GM12878 (cell line): ENCODE measurements at regions not wholly inside any gene's neighbourhood (a gene's known extent, or its start where the extent isn't known, plus 50 kb on each side); places are given as distances from the start of the nearest gene placed in this dataset.

Experiments used
- ATAC-seq: fragments of 200-7000 bp; cut with Tn5 transposase; 3 replicates; pipeline ENCODE4 v1.9.1; 2020; ENCODE audit warnings: mild to moderate bottlenecking, moderate library complexity
- BruUV-seq: library from RNA; stranded (reverse); fragments of 400-500 nt; replicated peaks from 2 replicates; lab custom pipeline; 2021; lab: Mats Ljungman, UMichigan
- CTCF ChIA-PET: fragments of 300-600 bp; sonication (Branson Sonifier 250); formaldehyde crosslinking; extraction: SDS; loops from one replicate; lab custom pipeline; 2021; ENCODE audit warnings: inconsistent platforms; lab: Yijun Ruan, JAX
- POLR2A ChIA-PET: fragments of 350-600 bp; formaldehyde crosslinking; extraction: SDS; loops from one replicate; lab custom pipeline; 2021; ENCODE audit warnings: inconsistent platforms; lab: Charles Lee
- RAD21 ChIA-PET: fragments of 300-600 bp; sonication (Branson Sonifier 250); formaldehyde crosslinking; loops from one replicate; lab custom pipeline; 2023; ENCODE audit warnings: antibody characterized with exemption; ENCODE audit not compliant: unreplicated experiment; lab: Charles Lee
- SMC1A ChIA-PET: fragments of 300-600 bp; sonication (Branson Sonifier 250); formaldehyde crosslinking; loops from one replicate; lab custom pipeline; 2023; ENCODE audit not compliant: unreplicated experiment, uncharacterized antibody; lab: Charles Lee
- DNase-seq: peaks from one replicate; pipeline ENCODE4 v3.0.0-alpha.2; 2011; ENCODE audit warnings: low read depth, low spot score
- FAIRE-seq: peaks from 3 replicates; lab custom pipeline; 2011; peaks lifted over from hg19 to GRCh38; lab: Jason Lieb, UNC
- H2AFZ ChIP-seq: 2 replicates; pipeline ENCODE4 v1.6.0; 2011; ENCODE audit warnings: low read depth, low read length, control low read depth; ENCODE audit not compliant: control insufficient read depth
- H3K27ac ChIP-seq: 2 replicates; pipeline ENCODE4 v1.5.1; 2011; ENCODE audit warnings: control low read depth; ENCODE audit not compliant: control insufficient read depth, insufficient read depth
- H3K27me3 ChIP-seq, 2 experiments: replicated peaks in 1 of 2; 2 replicates each; pipeline versions ENCODE4 v1.6.0 to v1.6.1; 2011; ENCODE audit warnings: low read length in 1 of 2; ENCODE audit not compliant: control insufficient read depth in 2 of 2, insufficient read depth in 2 of 2
- H3K36me3 ChIP-seq, 2 experiments: 2 replicates each; pipeline ENCODE4 v1.5.1; 2011; ENCODE audit warnings: low read length in 1 of 2; ENCODE audit not compliant: control insufficient read depth in 2 of 2, insufficient read depth in 2 of 2
- H3K4me1 ChIP-seq: 2 replicates; pipeline ENCODE4 v1.6.1; 2011; ENCODE audit warnings: mild to moderate bottlenecking, low read length, moderate library complexity, mixed read lengths; ENCODE audit not compliant: control insufficient read depth, insufficient read depth
- H3K4me2 ChIP-seq: 2 replicates; pipeline ENCODE4 v1.6.0; 2011; ENCODE audit warnings: control low read depth; ENCODE audit not compliant: control insufficient read depth, insufficient read depth
- H3K4me3 ChIP-seq: fragments of 200-600 bp; sonication (generic); 2 replicates; pipeline ENCODE4 v1.5.1; 2016
- H3K79me2 ChIP-seq: 2 replicates; pipeline ENCODE4 v1.6.0; 2011; ENCODE audit warnings: low read length; ENCODE audit not compliant: control insufficient read depth, insufficient read depth
- H3K9ac ChIP-seq: 2 replicates; pipeline ENCODE4 v1.8.0; 2011; ENCODE audit warnings: low read length, control low read depth, mixed read lengths; ENCODE audit not compliant: control insufficient read depth, insufficient read depth
- H3K9me3 ChIP-seq: replicated peaks from 3 replicates; pipeline ENCODE4 v1.5.1; 2011; ENCODE audit warnings: mild to moderate bottlenecking, low read length; ENCODE audit not compliant: control insufficient read depth, insufficient read depth
- H4K20me1 ChIP-seq: 2 replicates; pipeline ENCODE4 v1.6.0; 2011; ENCODE audit not compliant: control insufficient read depth, insufficient read depth
- BRCA1 ChIP-seq: IDR thresholded peaks from 2 replicates; pipeline ENCODE4 v1.6.1; 2011; ENCODE audit warnings: low read depth, low read length, improper control_type of control experiment
- CHD1 ChIP-seq: IDR thresholded peaks from 2 replicates; pipeline ENCODE4 v1.6.1; 2012; ENCODE audit warnings: low read depth, low read length, improper control_type of control experiment
- DPF2 ChIP-seq: fragments of 450-650 bp; IDR thresholded peaks from 2 replicates; pipeline ENCODE4 v1.6.1; 2017; ENCODE audit warnings: mild to moderate bottlenecking
- E4F1 ChIP-seq: fragments of 450-650 bp; IDR thresholded peaks from 2 replicates; pipeline ENCODE4 v1.6.1; 2018; ENCODE audit warnings: borderline replicate concordance, mild to moderate bottlenecking; ENCODE audit not compliant: partially characterized antibody
- EGR1 ChIP-seq, 2 experiments: IDR thresholded peaks; 1 replicate in 1 of 2; 2 replicates in 1 of 2; pipeline ENCODE4 v1.6.1; 2011 to 2012; ENCODE audit warnings: low read depth in 2 of 2, low read length in 2 of 2, borderline replicate concordance in 1 of 2, mild to moderate bottlenecking in 1 of 2, moderate library complexity in 1 of 2
- EP300 ChIP-seq, 2 experiments: fragments of 150-350 bp in 1 of 2; IDR thresholded peaks; 2 replicates each; pipeline ENCODE4 v1.6.1; 2011 to 2012; ENCODE audit warnings: low read depth in 2 of 2, low read length in 2 of 2, borderline replicate concordance in 1 of 2, improper control_type of control experiment in 1 of 2, inconsistent platforms in 1 of 2; ENCODE audit not compliant: control insufficient read depth in 1 of 2
- POLR2AphosphoS2 ChIP-seq: IDR thresholded peaks from 2 replicates; pipeline ENCODE4 v1.6.1; 2011; ENCODE audit warnings: low read depth, mild to moderate bottlenecking, low read length, improper control_type of control experiment, moderate library complexity
- PRDM15 ChIP-seq: fragments of 450-650 bp; formaldehyde crosslinking; IDR thresholded peaks from 2 replicates; pipeline ENCODE4 v1.4.0; 2020; ENCODE audit warnings: mild to moderate bottlenecking, moderate library complexity
- RAD21 ChIP-seq: IDR thresholded peaks from 2 replicates; pipeline ENCODE4 v1.6.1; 2011; ENCODE audit warnings: mild to moderate bottlenecking, low read depth, low read length, moderate library complexity; ENCODE audit not compliant: insufficient read depth
- RCOR1 ChIP-seq: conservative IDR thresholded peaks from 2 replicates; pipeline ENCODE4 v1.6.1; 2012; ENCODE audit warnings: low read depth, low read length, improper control_type of control experiment
- WGBS: methylation state at CpG from one replicate; pipeline ENCODE4 v1.1.6; 2016; ENCODE audit warnings: low lambda C conversion rate; ENCODE audit not compliant: insufficient replicate concordance, insufficient coverage; ENCODE audit errors: missing lambda C conversion rate; 5-methylcytosine and 5-hydroxymethylcytosine counted together
- in situ Hi-C: fragments of 300-500 bp; cut with MboI; formaldehyde crosslinking; loops from 9 replicates; pipeline ENCODE4 v1.14.3; 2018; ENCODE audit warnings: mixed read lengths
- intact Hi-C: fragments of 100-400 bp; cut with micrococcal nuclease; formaldehyde crosslinking; loops from one replicate; pipeline ENCODE4 v1.14.2; 2022; ENCODE audit not compliant: unreplicated experiment
- TF ChIP-seq, protein P1 (sequence below): fragments of 450-650 bp; IDR thresholded peaks from 2 replicates; pipeline ENCODE4 v1.6.1; 2017; ENCODE audit warnings: mild to moderate bottlenecking, low read depth, inconsistent platforms; ENCODE audit not compliant: poor library complexity, severe bottlenecking

GRCh38 chrX:45683914-45684313, 483.2 kb upstream of the DIPK2B start (continued):
- no peak for TF ChIP-seq E4F1
- TF ChIP-seq, protein P1, sequence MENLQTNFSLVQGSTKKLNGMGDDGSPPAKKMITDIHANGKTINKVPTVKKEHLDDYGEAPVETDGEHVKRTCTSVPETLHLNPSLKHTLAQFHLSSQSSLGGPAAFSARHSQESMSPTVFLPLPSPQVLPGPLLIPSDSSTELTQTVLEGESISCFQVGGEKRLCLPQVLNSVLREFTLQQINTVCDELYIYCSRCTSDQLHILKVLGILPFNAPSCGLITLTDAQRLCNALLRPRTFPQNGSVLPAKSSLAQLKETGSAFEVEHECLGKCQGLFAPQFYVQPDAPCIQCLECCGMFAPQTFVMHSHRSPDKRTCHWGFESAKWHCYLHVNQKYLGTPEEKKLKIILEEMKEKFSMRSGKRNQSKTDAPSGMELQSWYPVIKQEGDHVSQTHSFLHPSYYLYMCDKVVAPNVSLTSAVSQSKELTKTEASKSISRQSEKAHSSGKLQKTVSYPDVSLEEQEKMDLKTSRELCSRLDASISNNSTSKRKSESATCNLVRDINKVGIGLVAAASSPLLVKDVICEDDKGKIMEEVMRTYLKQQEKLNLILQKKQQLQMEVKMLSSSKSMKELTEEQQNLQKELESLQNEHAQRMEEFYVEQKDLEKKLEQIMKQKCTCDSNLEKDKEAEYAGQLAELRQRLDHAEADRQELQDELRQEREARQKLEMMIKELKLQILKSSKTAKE, result no peak

DNA sequence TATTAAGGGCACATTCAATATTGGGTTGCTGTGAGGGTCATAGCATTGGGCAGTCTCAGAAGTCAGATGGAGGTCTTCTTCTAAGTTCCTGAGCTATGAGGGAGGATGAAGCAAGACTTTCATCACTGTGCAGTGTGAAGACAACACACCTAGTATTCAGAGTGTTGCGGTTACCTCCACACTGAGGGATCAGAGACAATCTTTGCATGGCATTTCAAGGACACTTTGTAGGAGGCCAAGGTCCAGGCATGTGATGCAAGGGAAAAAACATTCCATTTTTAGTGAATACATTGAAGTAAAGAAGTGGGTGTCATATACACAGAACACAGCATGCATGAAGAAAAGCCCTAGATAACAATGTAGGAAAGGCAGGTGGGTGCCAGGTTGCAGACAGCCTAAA, 481.2 kb upstream of the DIPK2B start:
- Histone ChIP-seq H2AFZ (no peak overlapping the region), H3K27ac (no peak overlapping the region), H3K4me2 (no peak overlapping the region), H3K27me3 (no peaks in the 10 kb centered on the region), H3K4me3 (no peak overlapping the region), H3K9ac (no peak overlapping the region), H3K9me3 (no peaks in the 10 kb centered on the region), H3K79me2 (no peaks in the 10 kb centered on the region), H4K20me1 (no peaks in the 10 kb centered on the region), H3K4me1 (no peaks in the 10 kb centered on the region), H3K36me3 (no peaks in the 10 kb centered on the region)
- no peak for ATAC-seq
- in situ Hi-C loops (no loop called here), intact Hi-C loops (no loop called here)
- no peak for FAIRE-seq
- POLR2A ChIA-PET, result no interaction called here
- RAD21 ChIA-PET, result no interaction called here
- no peak for DNase-seq
- 91% methylated on average over 1 of the region's 1 CpG for WGBS
- no TSS peak for BruUV-seq
- SMC1A ChIA-PET, result no interaction called here
- CTCF ChIA-PET, result no interaction called here
- no peak for TF ChIP-seq CHD1
- no peak for TF ChIP-seq BRCA1
- no peak for TF ChIP-seq EGR1 (IDR thresholded peaks at IDR 0.05; ENCODE audit: borderline replicate concordance in 1 of 2, low read depth in 2 of 2, low read length in 2 of 2)
- TF ChIP-seq PRDM15, result no peak
- TF ChIP-seq RAD21, result no peak
- no peak for TF ChIP-seq RCOR1
- no peak for TF ChIP-seq DPF2
- TF ChIP-seq POLR2AphosphoS2, result no peak
- TF ChIP-seq EP300 (IDR thresholded peaks at IDR 0.05; ENCODE audit: borderline replicate concordance in 1 of 2, control insufficient read depth in 1 of 2, low read depth in 2 of 2, low read length in 2 of 2), result no peak
